Ramos (cell line): ENCODE measurements at regions not wholly inside any gene's neighbourhood (a gene's known extent, or its start where the extent isn't known, plus 50 kb on each side); places are given as distances from the start of the nearest gene placed in this dataset.

Experiments
- in situ Hi-C: fragments of 300-500 bp; cut with MboI; formaldehyde crosslinking; loops from one replicate; pipeline ENCODE4 v1.14.3; 2022; ENCODE audit warnings: low sequenced_read_pairs; ENCODE audit not compliant: unreplicated experiment

GRCh38 chr10:44765299-44765698 is 145.8 kb upstream of the TMEM72 start:
- in situ Hi-C loops = no loop called here

GRCh38 chr10:44766631-44767030 is 144.5 kb upstream of the TMEM72 start:
- in situ Hi-C loops = no loop called here

GRCh38 chr10:44769450-44769849 is 141.7 kb upstream of the TMEM72 start:
- in situ Hi-C loops = no loop called here

GRCh38 chr10:44771233-44771995 is 139.7 kb upstream of the TMEM72 start:
- in situ Hi-C loops = no loop called here

GRCh38 chr10:44773565-44773964 is 137.6 kb upstream of the TMEM72 start:
- in situ Hi-C loops = no loop called here

- in situ Hi-C loops = no loop called here
Observed at GRCh38 chr10:44774676-44775401, 136.3 kb upstream of the TMEM72 start.

GRCh38 chr10:44775402-44775741 is 135.8 kb upstream of the TMEM72 start:
- in situ Hi-C loops = no loop called here

GRCh38 chr10:44776181-44776580 is 135.0 kb upstream of the TMEM72 start:
- in situ Hi-C loops = no loop called here

- in situ Hi-C loops = no loop called here
Observed at GRCh38 chr10:44779511-44779910, 131.6 kb upstream of the TMEM72 start.

- in situ Hi-C loops = no loop called here
Observed at GRCh38 chr10:44780426-44780825, 130.7 kb upstream of the TMEM72 start.

- in situ Hi-C loops = no loop called here
Observed at GRCh38 chr10:44781131-44781530, 130.0 kb upstream of the TMEM72 start.

GRCh38 chr10:44786286-44786850 is 124.8 kb upstream of the TMEM72 start:
- in situ Hi-C loops = no loop called here

- in situ Hi-C loops = no loop called here
Observed at GRCh38 chr10:44787480-44788075, 123.6 kb upstream of the TMEM72 start.

GRCh38 chr10:44788147-44789129 is 122.7 kb upstream of the TMEM72 start:
- in situ Hi-C loops = no loop called here

GRCh38 chr10:44792119-44792775 is 118.9 kb upstream of the TMEM72 start:
- in situ Hi-C loops = no loop called here

- in situ Hi-C loops = no loop called here
Observed at GRCh38 chr10:44799966-44800365, 111.2 kb upstream of the TMEM72 start.

- in situ Hi-C loops = no loop called here
Observed at GRCh38 chr10:44801383-44802327, 109.5 kb upstream of the TMEM72 start.

GRCh38 chr10:44803862-44804261 is 107.3 kb upstream of the TMEM72 start:
- in situ Hi-C loops = no loop called here
